ENCODE measurements at regions not wholly inside any gene's neighbourhood (a gene's known extent, or its start where the extent isn't known, plus 50 kb on each side); places are given as distances from the start of the nearest gene placed in this dataset.

GRCh38 chr11:107131756-107132155 lies 113.5 kb upstream of the GUCY1A2 start:
- Mint-ChIP-seq H3K9me3 (peaks cover 18 to 25% of the 10 kb centered on the region in 2 donors), H3K4me1 (no peaks in the 10 kb centered on the region), H3K27ac (no peak overlapping the region), H3K4me3 (no peak overlapping the region), H3K27me3 (no peaks in the 10 kb centered on the region)
- DNase-seq, result no peak
- no peak for ATAC-seq

GRCh38 chr11:107123022-107123421 lies 104.7 kb upstream of the GUCY1A2 start:
- Mint-ChIP-seq H3K27me3 (no peaks in the 10 kb centered on the region), H3K9me3 (peaks cover 9 to 37% of the 10 kb centered on the region in 2 donors), H3K4me3 (no peak overlapping the region), H3K27ac (no peak overlapping the region), H3K4me1 (no peaks in the 10 kb centered on the region)
- no peak for DNase-seq
- ATAC-seq, result no peak

- no peaks in the 10 kb centered on the region for H3K4me1 Mint-ChIP-seq
- ATAC-seq (no peak), DNase-seq (no peak)
- H3K27ac Mint-ChIP-seq, result no peak overlapping the region
- H3K9me3 Mint-ChIP-seq, result peaks cover 14 to 36% of the 10 kb centered on the region in 2 donors
- H3K4me3 Mint-ChIP-seq, result no peak overlapping the region
- no peaks in the 10 kb centered on the region for H3K27me3 Mint-ChIP-seq
These were observed 99.9 kb upstream of the GUCY1A2 start for GRCh38 chr11:107118025-107118720.

GRCh38 chr11:107116358-107116757 lies 98.1 kb upstream of the GUCY1A2 start:
- DNase-seq (no peak), ATAC-seq (no peak)
- Mint-ChIP-seq H3K9me3 (peaks cover 17% of the 10 kb centered on the region in 2 donors), H3K27me3 (no peaks in the 10 kb centered on the region), H3K4me3 (no peak overlapping the region), H3K27ac (no peak overlapping the region), H3K4me1 (no peaks in the 10 kb centered on the region)

GRCh38 chr11:107102692-107103477 lies 84.6 kb upstream of the GUCY1A2 start:
- H3K27me3 Mint-ChIP-seq, result no peaks in the 10 kb centered on the region
- ATAC-seq (no peak), DNase-seq (no peak)
- H3K9me3 Mint-ChIP-seq, result peaks cover 17 to 44% of the 10 kb centered on the region in 2 donors
- H3K4me1 Mint-ChIP-seq, result no peaks in the 10 kb centered on the region
- H3K27ac Mint-ChIP-seq, result no peak overlapping the region
- H3K4me3 Mint-ChIP-seq, result no peak overlapping the region

GRCh38 chr11:107092667-107093066 lies 74.4 kb upstream of the GUCY1A2 start:
- Mint-ChIP-seq H3K4me1 (no peaks in the 10 kb centered on the region), H3K9me3 (peaks cover 43 to 77% of the 10 kb centered on the region in 2 donors), H3K27ac (no peak overlapping the region), H3K27me3 (no peaks in the 10 kb centered on the region), H3K4me3 (no peak overlapping the region)
- no peak for ATAC-seq
- no peak for DNase-seq

GRCh38 chr11:107078375-107078774 lies 60.1 kb upstream of the GUCY1A2 start:
- no peak overlapping the region for H3K27ac Mint-ChIP-seq
- peaks cover 22 to 24% of the 10 kb centered on the region in 2 donors for H3K9me3 Mint-ChIP-seq
- no peak for ATAC-seq
- H3K4me3 Mint-ChIP-seq, result no peak overlapping the region
- no peak for DNase-seq
- H3K4me1 Mint-ChIP-seq, result no peaks in the 10 kb centered on the region
- H3K27me3 Mint-ChIP-seq, result no peaks in the 10 kb centered on the region

- no peak for DNase-seq
- Mint-ChIP-seq H3K27me3 (no peaks in the 10 kb centered on the region), H3K27ac (no peak overlapping the region), H3K9me3 (peaks cover 11 to 13% of the 10 kb centered on the region in 2 donors), H3K4me3 (no peak overlapping the region), H3K4me1 (no peaks in the 10 kb centered on the region)
- no peak for ATAC-seq
These were observed 58.6 kb upstream of the GUCY1A2 start for GRCh38 chr11:107076832-107077231.

GRCh38 chr11:107071129-107071528 lies 52.9 kb upstream of the GUCY1A2 start:
- Mint-ChIP-seq H3K9me3 (peaks cover 5 to 9% of the 10 kb centered on the region in 2 donors), H3K27ac (no peak overlapping the region), H3K27me3 (no peaks in the 10 kb centered on the region), H3K4me1 (no peaks in the 10 kb centered on the region), H3K4me3 (no peak overlapping the region)
- DNase-seq, result no peak
- ATAC-seq, result no peak
